22Rv1 (cell line): ENCODE measurements at regions not wholly inside any gene's neighbourhood (a gene's known extent, or its start where the extent isn't known, plus 50 kb on each side); places are given as distances from the start of the nearest gene placed in this dataset.

ENCODE experiments used
- H3K27ac ChIP-seq: fragments of 450-650 bp; 2 replicates; pipeline ENCODE4 v1.5.1; 2017
- CTCF ChIP-seq: fragments of 450-650 bp; IDR thresholded peaks from 2 replicates; pipeline ENCODE4 v1.5.1; 2017; ENCODE audit warnings: mild to moderate bottlenecking
- ZFX ChIP-seq: fragments of 450-650 bp; IDR thresholded peaks from 2 replicates; pipeline ENCODE4 v1.6.1; 2017; ENCODE audit warnings: antibody characterized with exemption, borderline replicate concordance

GRCh38 chr1:98034505-98034904 lies 113.7 kb upstream of the DPYD start:
- no peak for TF ChIP-seq ZFX
- TF ChIP-seq CTCF, result no peak
- no peak overlapping the region for H3K27ac ChIP-seq

- TF ChIP-seq CTCF, result no peak
- TF ChIP-seq ZFX, result no peak
- H3K27ac ChIP-seq, result no peak overlapping the region
Observed at GRCh38 chr1:98032958-98033357, 112.1 kb upstream of the DPYD start.

- TF ChIP-seq ZFX (no peak), CTCF (no peak)
- H3K27ac ChIP-seq, result no peak overlapping the region
Observed at GRCh38 chr1:98030976-98031375, 110.1 kb upstream of the DPYD start.

- no peak overlapping the region for H3K27ac ChIP-seq
- TF ChIP-seq ZFX, result no peak
- TF ChIP-seq CTCF, result no peak
Observed at GRCh38 chr1:98030483-98030882, 109.6 kb upstream of the DPYD start.

- TF ChIP-seq CTCF, result no peak
- no peak for TF ChIP-seq ZFX
- H3K27ac ChIP-seq, result no peak overlapping the region
Observed at GRCh38 chr1:98028800-98029199, 108.0 kb upstream of the DPYD start.

GRCh38 chr1:98027103-98027705 lies 106.4 kb upstream of the DPYD start:
- TF ChIP-seq ZFX (no peak), CTCF (no peak)
- H3K27ac ChIP-seq, result no peak overlapping the region

DNA sequence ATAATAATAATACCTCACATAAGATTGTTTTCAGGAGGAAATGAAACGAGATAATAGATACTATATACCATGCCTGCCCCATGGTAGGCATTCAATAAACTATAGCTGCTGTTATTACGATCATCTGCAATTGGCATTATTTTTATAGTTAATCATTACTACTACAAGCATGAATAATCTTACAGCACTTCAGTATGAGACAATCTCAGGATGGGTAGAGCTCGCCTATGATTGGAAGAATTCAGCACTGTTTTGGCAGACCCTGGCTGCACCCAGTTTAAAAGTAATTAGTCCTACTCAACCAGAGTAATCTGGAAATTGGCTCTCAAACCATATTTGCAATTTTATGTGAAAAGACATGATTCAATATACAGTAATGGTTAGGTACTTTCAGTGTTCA lies 105.0 kb upstream of the DPYD start:
- no peak overlapping the region for H3K27ac ChIP-seq
- TF ChIP-seq CTCF, result no peak
- no peak for TF ChIP-seq ZFX
